ENCODE measurements at regions not wholly inside any gene's neighbourhood (a gene's known extent, or its start where the extent isn't known, plus 50 kb on each side); places are given as distances from the start of the nearest gene placed in this dataset.

- TF ChIP-seq CTCF (IDR thresholded peaks at IDR 0.05; ENCODE audit: low read depth, low read length, missing control alignments): no peak
- DNase-seq (ENCODE audit: low read depth): no peak
These were observed 370.1 kb downstream of the FBXO15 start for GRCh38 chr18:73777356-73778031.

GRCh38 chr18:73774811-73775509, 372.7 kb downstream of the FBXO15 start:
- DNase-seq (ENCODE audit: low read depth): no peak
- H3K4me3 ChIP-seq (ENCODE audit: low read depth, low read length): no peak overlapping the region
- TF ChIP-seq CTCF (IDR thresholded peaks at IDR 0.05; ENCODE audit: low read depth, low read length, missing control alignments): no peak

More at GRCh38 chr18:73777356-73778031, 370.1 kb downstream of the FBXO15 start:
- H3K4me3 ChIP-seq (ENCODE audit: low read depth, low read length): no peak overlapping the region

- no peak overlapping the region for H3K4me3 ChIP-seq (ENCODE audit: low read depth, low read length)
- no peak for DNase-seq (ENCODE audit: low read depth)
- no peak for TF ChIP-seq CTCF (IDR thresholded peaks at IDR 0.05; ENCODE audit: low read depth, low read length, missing control alignments)
These were observed 379.6 kb downstream of the FBXO15 start for GRCh38 chr18:73768043-73768442.

- DNase-seq (ENCODE audit: low read depth): no peak
- H3K4me3 ChIP-seq (ENCODE audit: low read depth, low read length): no peak overlapping the region
- TF ChIP-seq CTCF (IDR thresholded peaks at IDR 0.05; ENCODE audit: low read depth, low read length, missing control alignments): no peak
These were observed 380.6 kb downstream of the FBXO15 start for GRCh38 chr18:73766910-73767515.

- TF ChIP-seq CTCF (IDR thresholded peaks at IDR 0.05; ENCODE audit: low read depth, low read length, missing control alignments): no peak
- no peak for DNase-seq (ENCODE audit: low read depth)
- H3K4me3 ChIP-seq (ENCODE audit: low read depth, low read length): no peak overlapping the region
These were observed 389.2 kb downstream of the FBXO15 start for GRCh38 chr18:73758446-73758845.

GRCh38 chr18:73756256-73757091, 391.2 kb downstream of the FBXO15 start:
- no peak for TF ChIP-seq CTCF (IDR thresholded peaks at IDR 0.05; ENCODE audit: low read depth, low read length, missing control alignments)
- no peak overlapping the region for H3K4me3 ChIP-seq (ENCODE audit: low read depth, low read length)
- no peak for DNase-seq (ENCODE audit: low read depth)

All from GM12864 (cell line).